Frontal cortex (tissue), 4 donors: ENCODE measurements at regions not wholly inside any gene's neighbourhood (a gene's known extent, or its start where the extent isn't known, plus 50 kb on each side); places are given as distances from the start of the nearest gene placed in this dataset. TPM values are rescaled to one million over a fixed set of nuclear protein-coding genes. Genes with fewer than 3 reads are reported as not detected.

ENCODE experiments used
- DNase-seq, 2 donors: peaks; one replicate each; pipeline ENCODE4 v3.0.0; 2012; ENCODE audit warnings: low spot score in 2 of 2
- FAIRE-seq: peaks from 2 replicates; lab custom pipeline; 2012; peaks lifted over from hg19 to GRCh38; lab: Jason Lieb, UNC
- small RNA-seq: library from RNA; depleted of rRNA; stranded (forward); fragments of <200 nt; gene quantifications from one replicate; pipeline ENCODE3, GENCODE V24; 2014
- donor health status: control.
- donor health status: control.
- donor health status: control.

DNA sequence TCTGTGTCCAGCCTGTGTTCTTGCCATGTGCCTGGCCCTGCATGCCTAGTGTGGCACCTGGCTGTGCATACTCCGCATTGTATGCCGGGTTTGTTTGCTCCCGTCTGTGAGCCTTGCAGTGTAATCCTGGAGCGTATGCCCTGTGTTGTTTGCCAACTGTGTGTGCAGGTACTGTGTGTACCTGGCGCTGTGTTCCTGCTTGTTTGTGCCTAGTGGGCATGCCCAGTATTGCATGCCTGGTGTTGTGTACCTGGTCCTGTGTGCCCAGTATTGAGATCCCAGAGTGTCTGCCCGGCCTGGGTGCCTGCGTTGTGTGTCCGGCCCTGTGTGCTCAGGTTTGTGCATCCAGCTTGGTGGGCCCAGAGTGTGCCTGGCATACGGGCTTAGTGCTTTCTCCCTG, 54.5 kb upstream of the CHRNA7 start:
- no peak for FAIRE-seq

GRCh38 chr15:31977138-31977537, 53.2 kb upstream of the CHRNA7 start:
- no peak for FAIRE-seq
- DNase-seq = no peak

More for the DNA sequence above, 54.5 kb upstream of the CHRNA7 start:
- no peak for DNase-seq

GRCh38 chr15:31977812-31978661, 52.3 kb upstream of the CHRNA7 start:
- no peak for FAIRE-seq
- peak; percentile 21 to 53 for DNase-seq

Small RNA genes lying in the stretch of these regions (small RNA-seq; reads per million reads assigned to genes)
- gene AC026951.2 (not detected), gene RF00425 (not detected)
